Endothelial cell of umbilical vein (primary cell): ENCODE measurements at regions not wholly inside any gene's neighbourhood (a gene's known extent, or its start where the extent isn't known, plus 50 kb on each side); places are given as distances from the start of the nearest gene placed in this dataset.

ENCODE experiments used
- BruUV-seq: library from RNA; stranded (reverse); fragments of 400-500 nt; replicated peaks from 2 replicates; lab custom pipeline; 2021; lab: Mats Ljungman, UMichigan
- CTCF ChIA-PET: fragments of 300-600, 350-600 bp; sonication (Branson Sonifier 250); formaldehyde crosslinking; loops from one replicate; lab custom pipeline; 2021; ENCODE audit warnings: antibody characterized with exemption, inconsistent platforms; lab: Charles Lee
- POLR2A ChIA-PET: fragments of 300-600, 350-600 bp; sonication (Branson Sonifier 250); formaldehyde crosslinking; loops from one replicate; lab custom pipeline; 2021; ENCODE audit warnings: antibody characterized with exemption, inconsistent platforms; lab: Charles Lee
- DNase-seq: peaks from one replicate; pipeline ENCODE4 v3.0.0-alpha.2; 2011; ENCODE audit warnings: low read depth, low spot score
- FAIRE-seq: peaks from 2 replicates; lab custom pipeline; 2011; peaks lifted over from hg19 to GRCh38; lab: Jason Lieb, UNC
- H2AFZ ChIP-seq: 2 replicates; pipeline ENCODE4 v1.6.0; 2012; ENCODE audit warnings: low read depth, low read length, control low read depth, inconsistent platforms
- H3K27ac ChIP-seq: 2 replicates; pipeline ENCODE4 v1.5.1; 2011; ENCODE audit warnings: low read depth, mild to moderate bottlenecking, control low read depth, low read length, moderate library complexity; ENCODE audit not compliant: insufficient read depth
- H3K27me3 ChIP-seq, 2 experiments: 2 replicates each; pipeline versions ENCODE4 v1.6.0 to v1.6.1; 2011; ENCODE audit warnings: low read length in 2 of 2, mixed read lengths in 1 of 2; ENCODE audit not compliant: control insufficient read depth in 2 of 2, insufficient read depth in 2 of 2
- H3K36me3 ChIP-seq, 2 experiments: 2 replicates in 1 of 2; 3 replicates in 1 of 2; pipeline ENCODE4 v1.5.1; 2011; ENCODE audit warnings: low read length in 2 of 2, mild to moderate bottlenecking in 1 of 2, moderate library complexity in 1 of 2; ENCODE audit not compliant: control insufficient read depth in 2 of 2, insufficient read depth in 2 of 2; ENCODE audit errors: extremely low read depth in 1 of 2
- H3K4me1 ChIP-seq: 3 replicates; pipeline ENCODE4 v1.5.1; 2011; ENCODE audit warnings: mild to moderate bottlenecking, low read length; ENCODE audit not compliant: control insufficient read depth, insufficient read depth; ENCODE audit errors: extremely low read depth
- H3K4me2 ChIP-seq: 2 replicates; pipeline ENCODE4 v1.6.1; 2011; ENCODE audit warnings: low read length, control low read depth, mixed read lengths; ENCODE audit not compliant: insufficient read depth
- H3K4me3 ChIP-seq, 3 experiments: fragments of 200-600 bp in 1 of 3; sonication (generic), shearing (Covaris generic) in 1 of 3; replicated peaks in 1 of 3; 2 replicates each; pipeline ENCODE4 v1.5.1; 2011 to 2016; ENCODE audit warnings: control low read depth in 3 of 3, low read length in 3 of 3, mild to moderate bottlenecking in 2 of 3, inconsistent platforms in 1 of 3, low read depth in 1 of 3, moderate library complexity in 1 of 3; ENCODE audit not compliant: insufficient read depth in 1 of 3
- H3K79me2 ChIP-seq: 2 replicates; pipeline ENCODE4 v1.6.0; 2012; ENCODE audit warnings: low read length, inconsistent platforms; ENCODE audit not compliant: control insufficient read depth, insufficient read depth
- H3K9ac ChIP-seq: replicated peaks from 2 replicates; pipeline ENCODE3; 2011; ENCODE audit warnings: low read length, control low read depth; ENCODE audit not compliant: insufficient read depth; ENCODE audit errors: extremely low read depth
- H3K9me1 ChIP-seq: replicated peaks from 3 replicates; pipeline ENCODE4 v1.6.0; 2011; ENCODE audit warnings: mild to moderate bottlenecking, low read length; ENCODE audit not compliant: control insufficient read depth, insufficient read depth; ENCODE audit errors: extremely low read depth
- H3K9me3 ChIP-seq: replicated peaks from 2 replicates; pipeline ENCODE4 v1.5.1; 2012; ENCODE audit warnings: low read length, inconsistent platforms; ENCODE audit not compliant: control insufficient read depth, insufficient read depth
- H4K20me1 ChIP-seq: replicated peaks from 2 replicates; pipeline ENCODE3; 2011; ENCODE audit warnings: mild to moderate bottlenecking, low read length; ENCODE audit not compliant: control insufficient read depth, insufficient read depth; ENCODE audit errors: extremely low read depth
- EZH2 ChIP-seq: IDR thresholded peaks from 2 replicates; pipeline ENCODE4 v1.6.1; 2012; ENCODE audit warnings: borderline replicate concordance, low read depth, mild to moderate bottlenecking, moderate library complexity, low read length, inconsistent platforms; ENCODE audit not compliant: severe bottlenecking
- FOS ChIP-seq: IDR thresholded peaks from 2 replicates; pipeline ENCODE4 v1.6.1; 2011; ENCODE audit warnings: mild to moderate bottlenecking, low read length, moderate library complexity, borderline replicate concordance; ENCODE audit not compliant: insufficient read depth
- GATA2 ChIP-seq: IDR thresholded peaks from 2 replicates; pipeline ENCODE4 v1.7.0; 2011; ENCODE audit warnings: low read depth, mild to moderate bottlenecking, moderate library complexity, mixed read lengths, low read length; ENCODE audit not compliant: insufficient read length, insufficient read depth
- JUN ChIP-seq: IDR thresholded peaks from 2 replicates; pipeline ENCODE4 v1.6.1; 2011; ENCODE audit warnings: borderline replicate concordance, low read depth; ENCODE audit not compliant: insufficient read length, insufficient read depth
- MAX ChIP-seq: IDR thresholded peaks from 2 replicates; pipeline ENCODE4 v1.6.1; 2011; ENCODE audit not compliant: insufficient read depth, insufficient read length
- MYC ChIP-seq: IDR thresholded peaks from one replicate; pipeline ENCODE4 v1.6.1; 2011; ENCODE audit warnings: mild to moderate bottlenecking, low read depth, low read length
- POLR2A ChIP-seq: IDR thresholded peaks from 2 replicates; pipeline ENCODE4 v1.6.1; 2012; ENCODE audit warnings: low read depth, mild to moderate bottlenecking, control low read depth, low read length
- POLR2AphosphoS5 ChIP-seq: IDR thresholded peaks from 2 replicates; pipeline ENCODE4 v1.6.1; 2012; ENCODE audit warnings: low read depth, mild to moderate bottlenecking, control low read depth, low read length, moderate library complexity; ENCODE audit not compliant: insufficient read depth
- dilution Hi-C: fragments of 300-500 bp; cut with MboI; formaldehyde crosslinking; loops from one replicate; pipeline ENCODE4 v1.15.0; 2019; ENCODE audit warnings: low sequenced_read_pairs; ENCODE audit not compliant: extremely low pct_ligation_motif_present
- intact Hi-C: fragments of 100-400 bp; cut with micrococcal nuclease; formaldehyde crosslinking; loops from one replicate; pipeline ENCODE4 v1.10.0; 2022
- TF ChIP-seq, protein P1 (sequence below), 2 donors: IDR thresholded peaks; 1 replicate in 1 of 2; 2 replicates in 1 of 2; pipeline ENCODE4 v1.5.1; 2011; ENCODE audit warnings: low read length in 2 of 2, mild to moderate bottlenecking in 2 of 2, moderate library complexity in 2 of 2, control low read depth in 1 of 2, inconsistent platforms in 1 of 2, low read depth in 1 of 2; ENCODE audit not compliant: insufficient read depth in 1 of 2; ENCODE audit errors: extremely low read depth in 1 of 2

DNA sequence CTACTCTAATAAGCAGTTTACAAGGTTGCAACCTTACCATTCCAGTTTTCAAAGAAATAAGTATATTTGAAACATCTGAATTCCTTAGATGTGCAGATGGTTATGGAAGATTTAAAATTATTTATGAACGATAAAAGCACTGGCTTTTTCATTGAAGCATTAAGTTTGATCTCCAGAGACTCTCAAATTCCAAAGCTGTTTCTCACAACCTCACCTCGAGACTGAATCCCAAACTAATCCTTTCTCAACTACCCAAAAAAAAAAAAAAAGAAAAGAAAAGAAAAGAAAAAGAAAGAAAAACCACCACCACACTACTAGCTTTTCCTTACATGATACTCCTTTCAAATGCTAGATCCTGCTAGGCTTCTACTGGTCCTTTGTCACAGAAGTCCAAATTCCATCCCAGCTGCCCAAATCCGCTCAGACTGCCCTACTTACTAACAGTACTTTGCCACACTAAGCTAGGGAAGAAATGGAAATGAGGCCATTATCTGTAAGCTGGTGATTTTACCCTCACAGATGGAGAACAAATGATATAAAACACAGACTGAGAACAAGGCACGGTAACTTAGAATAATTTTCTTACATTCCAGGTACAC lies 100.6 kb upstream of the CDK1 start:
- TF ChIP-seq, protein P1, sequence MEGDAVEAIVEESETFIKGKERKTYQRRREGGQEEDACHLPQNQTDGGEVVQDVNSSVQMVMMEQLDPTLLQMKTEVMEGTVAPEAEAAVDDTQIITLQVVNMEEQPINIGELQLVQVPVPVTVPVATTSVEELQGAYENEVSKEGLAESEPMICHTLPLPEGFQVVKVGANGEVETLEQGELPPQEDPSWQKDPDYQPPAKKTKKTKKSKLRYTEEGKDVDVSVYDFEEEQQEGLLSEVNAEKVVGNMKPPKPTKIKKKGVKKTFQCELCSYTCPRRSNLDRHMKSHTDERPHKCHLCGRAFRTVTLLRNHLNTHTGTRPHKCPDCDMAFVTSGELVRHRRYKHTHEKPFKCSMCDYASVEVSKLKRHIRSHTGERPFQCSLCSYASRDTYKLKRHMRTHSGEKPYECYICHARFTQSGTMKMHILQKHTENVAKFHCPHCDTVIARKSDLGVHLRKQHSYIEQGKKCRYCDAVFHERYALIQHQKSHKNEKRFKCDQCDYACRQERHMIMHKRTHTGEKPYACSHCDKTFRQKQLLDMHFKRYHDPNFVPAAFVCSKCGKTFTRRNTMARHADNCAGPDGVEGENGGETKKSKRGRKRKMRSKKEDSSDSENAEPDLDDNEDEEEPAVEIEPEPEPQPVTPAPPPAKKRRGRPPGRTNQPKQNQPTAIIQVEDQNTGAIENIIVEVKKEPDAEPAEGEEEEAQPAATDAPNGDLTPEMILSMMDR (IDR thresholded peaks at IDR 0.05; ENCODE audit: extremely low read depth in 1 of 2, insufficient read depth in 1 of 2, low read depth in 1 of 2, low read length in 2 of 2), result no peak
- TF ChIP-seq GATA2 (no peak), MYC (no peak), FOS (no peak), POLR2AphosphoS5 (no peak), EZH2 (no peak), POLR2A (no peak), JUN (no peak), MAX (no peak)
- dilution Hi-C loops, result no loop called here

More for the DNA sequence above, 100.6 kb upstream of the CDK1 start:
- Histone ChIP-seq H2AFZ (no peak overlapping the region), H3K27ac (no peak overlapping the region), H3K4me2 (no peak overlapping the region), H3K36me3 (no peaks in the 10 kb centered on the region), H3K79me2 (no peaks in the 10 kb centered on the region), H3K4me3 (no peak overlapping the region), H3K9me1 (no peaks in the 10 kb centered on the region), H3K4me1 (no peaks in the 10 kb centered on the region), H4K20me1 (no peaks in the 10 kb centered on the region), H3K9ac (no peak overlapping the region), H3K27me3 (peaks cover 0 to 2% of the 10 kb centered on the region in 2 experiments), H3K9me3 (no peaks in the 10 kb centered on the region)
- no TSS peak for BruUV-seq
- ChIA-PET POLR2A (no interaction called here), CTCF (interaction anchor here (1.0 kb wide), 1 partner anchor 8 kb away, joined by 3 read pairs; no protein-coding TSS in a partner anchor)
- intact Hi-C loops, result no loop called here
- FAIRE-seq (no peak), DNase-seq (no peak)
